Stimulated activated CD8-positive, alpha-beta memory T cell treated with anti-CD3 and anti-CD28 coated beads, Interleukin-15, amount 100 ng/mL, for 4 hours (primary cell): ENCODE measurements at regions not wholly inside any gene's neighbourhood (a gene's known extent, or its start where the extent isn't known, plus 50 kb on each side); places are given as distances from the start of the nearest gene placed in this dataset.

Experiments used
- DNase-seq, 2 donors: peaks; one replicate each; pipeline ENCODE4 v3.0.0-alpha.2; 2020; ENCODE audit warnings: low read depth in 2 of 2

- DNase-seq, result no peak
These were observed 90.1 kb upstream of the NOCT start for GRCh38 chr4:138925495-138925894.

GRCh38 chr4:138919094-138919936 lies 96.3 kb upstream of the NOCT start:
- peak in 1 of 2 donors; percentile 4 for DNase-seq

- DNase-seq, result no peak
These were observed 97.3 kb upstream of the NOCT start for GRCh38 chr4:138918169-138918869.

- DNase-seq, result no peak
These were observed 98.8 kb upstream of the NOCT start for GRCh38 chr4:138916763-138917162.

GRCh38 chr4:138915756-138916155 lies 99.8 kb upstream of the NOCT start:
- no peak for DNase-seq

- no peak for DNase-seq
These were observed 102.8 kb upstream of the NOCT start for GRCh38 chr4:138912704-138913340.

GRCh38 chr4:138911909-138912703 lies 103.5 kb upstream of the NOCT start:
- DNase-seq, result no peak

- no peak for DNase-seq
These were observed 104.7 kb upstream of the NOCT start for GRCh38 chr4:138910914-138911336.

- DNase-seq, result no peak
These were observed 105.2 kb upstream of the NOCT start for GRCh38 chr4:138910195-138910913.

- DNase-seq, result no peak
These were observed 106.0 kb upstream of the NOCT start for GRCh38 chr4:138909587-138909986.

GRCh38 chr4:138908134-138908533 lies 107.4 kb upstream of the NOCT start:
- no peak for DNase-seq

GRCh38 chr4:138907174-138907573 lies 108.4 kb upstream of the NOCT start:
- DNase-seq, result no peak

- DNase-seq, result no peak
These were observed 110.8 kb upstream of the NOCT start for GRCh38 chr4:138904793-138905192.

GRCh38 chr4:138903185-138903584 lies 112.4 kb upstream of the NOCT start:
- DNase-seq, result no peak

- DNase-seq, result no peak
These were observed 112.9 kb upstream of the NOCT start for GRCh38 chr4:138902705-138903104.

GRCh38 chr4:138901177-138901576 lies 114.4 kb upstream of the NOCT start:
- no peak for DNase-seq

GRCh38 chr4:138899999-138900398 lies 115.6 kb upstream of the NOCT start:
- DNase-seq, result no peak

- no peak for DNase-seq
These were observed 117.3 kb upstream of the NOCT start for GRCh38 chr4:138898282-138898681.

- DNase-seq, result no peak
These were observed 117.8 kb upstream of the NOCT start for GRCh38 chr4:138897811-138898226.

- no peak for DNase-seq
These were observed 120.9 kb upstream of the NOCT start for GRCh38 chr4:138894709-138895108.

- no peak for DNase-seq
These were observed 121.6 kb upstream of the NOCT start for GRCh38 chr4:138894011-138894410.
